Fibroblast of gingiva (primary cell): ENCODE measurements at regions not wholly inside any gene's neighbourhood (a gene's known extent, or its start where the extent isn't known, plus 50 kb on each side); places are given as distances from the start of the nearest gene placed in this dataset.
A peak's percentile ranks its signal among the peaks of the same experiment; 100 is the strongest.
"Not testable (repeated sequence)": the region's sequence is repeated elsewhere in the genome, so short reads cannot be mapped to it uniquely, and the experiment has no call there.

Source experiments
- DNase-seq: peaks from one replicate; pipeline ENCODE4 v3.0.0-alpha.2; 2011; ENCODE audit warnings: low read depth

- DNase-seq = no peak
These were observed 929.7 kb downstream of the PCDH7 start for GRCh38 chr4:31649878-31650277.

GRCh38 chr4:31651541-31651940 is 931.4 kb downstream of the PCDH7 start:
- DNase-seq = no peak

- no peak for DNase-seq
These were observed 935.2 kb downstream of the PCDH7 start for GRCh38 chr4:31655328-31655727.

DNA sequence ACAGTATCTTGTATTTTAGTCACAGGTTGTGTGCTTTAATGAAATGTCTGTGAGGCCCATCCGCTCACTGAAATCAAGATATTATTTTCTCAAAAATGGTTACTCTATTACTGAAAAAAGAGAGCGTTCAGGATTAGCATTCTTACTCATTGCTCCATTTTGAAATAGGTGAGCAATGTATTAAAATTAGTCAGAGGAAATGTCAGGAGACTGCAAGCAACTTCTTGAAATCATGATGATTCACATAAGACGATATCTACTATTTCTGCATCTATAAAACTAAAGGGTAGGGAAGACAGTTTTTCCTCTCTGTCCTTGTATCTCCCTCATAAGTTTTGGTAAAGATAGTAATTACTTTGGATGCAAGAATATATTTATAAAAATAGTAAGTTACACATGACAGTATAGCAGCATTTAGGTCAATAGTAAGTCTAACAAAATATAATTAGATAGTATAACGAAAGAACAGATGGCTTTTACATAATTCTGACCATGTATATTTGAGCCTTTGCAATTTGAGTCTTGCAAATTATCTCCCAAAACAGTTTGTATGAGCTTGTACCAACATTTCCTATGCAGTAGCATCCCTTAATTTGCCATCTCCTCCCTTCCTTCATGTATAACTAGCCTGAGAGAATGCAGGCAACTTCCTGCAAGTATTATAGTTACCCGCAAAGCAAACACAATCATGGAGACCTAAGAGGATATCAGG is 937.8 kb downstream of the PCDH7 start:
- no peak for DNase-seq

GRCh38 chr4:31660916-31661315 is 940.7 kb downstream of the PCDH7 start:
- no peak for DNase-seq

DNA sequence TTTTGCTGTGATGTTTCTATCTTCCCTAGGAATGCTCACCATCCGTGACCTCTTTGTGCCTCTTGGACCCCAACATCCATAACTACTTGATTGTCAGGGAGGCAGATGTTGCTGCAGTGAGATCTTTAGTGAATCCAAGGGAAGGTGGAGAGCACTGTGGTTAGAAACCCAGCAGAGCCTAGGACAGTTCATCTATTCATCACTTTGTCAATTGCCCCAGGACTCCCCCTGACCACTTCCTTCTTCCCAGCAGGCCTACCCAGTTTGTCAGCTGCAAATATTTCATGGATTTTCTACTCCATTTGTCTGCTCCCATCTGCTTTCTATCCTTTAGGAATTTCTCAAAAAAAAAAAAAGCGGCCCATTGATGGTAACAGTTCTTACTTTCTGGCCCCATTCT is 942.8 kb downstream of the PCDH7 start:
- no peak for DNase-seq

GRCh38 chr4:31667686-31668085 is 947.5 kb downstream of the PCDH7 start:
- DNase-seq = peak; percentile 14

- no peak for DNase-seq
These were observed 954.3 kb downstream of the PCDH7 start for GRCh38 chr4:31674313-31674947.

DNA sequence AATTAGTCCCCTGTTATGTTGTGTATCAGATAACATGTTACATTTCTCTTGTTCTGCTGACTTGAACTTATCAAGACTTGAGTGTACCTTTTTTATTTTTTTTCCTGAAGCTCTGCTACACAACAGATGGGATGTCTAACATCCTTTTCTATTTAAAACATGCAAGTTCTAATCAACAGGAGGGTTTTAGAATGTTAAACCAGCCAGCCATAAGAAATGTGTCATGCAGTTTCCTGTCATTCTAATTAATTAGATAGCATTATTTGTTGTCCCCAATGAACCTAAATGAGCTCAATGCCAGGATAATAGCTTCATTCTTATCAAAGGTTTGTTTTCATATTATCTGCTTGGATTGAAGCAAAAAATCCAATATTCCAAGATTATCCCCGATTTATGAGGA is 958.2 kb downstream of the PCDH7 start:
- no peak for DNase-seq

- no peak for DNase-seq
These were observed 962.6 kb downstream of the PCDH7 start for GRCh38 chr4:31682796-31683195.

DNA sequence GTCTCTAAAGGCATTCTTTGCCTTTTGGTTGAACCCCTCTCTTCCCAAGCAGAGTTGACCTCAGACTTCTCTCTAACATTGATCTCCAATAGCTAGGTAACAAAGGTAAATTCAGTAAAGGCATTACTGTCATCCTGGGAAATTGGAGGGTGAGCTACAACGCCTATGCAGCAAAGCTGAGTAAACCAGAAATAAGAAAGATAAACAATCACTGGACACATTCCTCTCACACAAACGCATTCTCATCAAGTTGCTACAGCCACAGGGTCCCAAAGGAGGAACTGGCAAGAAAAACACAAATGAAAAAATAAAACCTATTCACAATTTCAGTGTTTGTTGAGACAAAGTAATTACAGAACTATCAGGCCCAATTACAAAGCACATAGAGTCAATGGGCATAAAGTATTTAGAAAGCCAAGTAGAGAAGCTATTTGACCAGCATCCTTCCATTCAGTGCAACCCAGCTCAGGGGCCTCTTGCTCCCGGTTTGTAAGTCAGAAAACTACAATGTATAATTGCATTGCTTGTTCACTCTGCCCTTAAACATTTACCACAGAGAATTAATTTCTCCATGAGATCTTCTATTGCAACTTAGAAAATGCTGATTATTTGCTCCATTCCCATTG is 967.7 kb downstream of the PCDH7 start:
- no peak for DNase-seq

DNA sequence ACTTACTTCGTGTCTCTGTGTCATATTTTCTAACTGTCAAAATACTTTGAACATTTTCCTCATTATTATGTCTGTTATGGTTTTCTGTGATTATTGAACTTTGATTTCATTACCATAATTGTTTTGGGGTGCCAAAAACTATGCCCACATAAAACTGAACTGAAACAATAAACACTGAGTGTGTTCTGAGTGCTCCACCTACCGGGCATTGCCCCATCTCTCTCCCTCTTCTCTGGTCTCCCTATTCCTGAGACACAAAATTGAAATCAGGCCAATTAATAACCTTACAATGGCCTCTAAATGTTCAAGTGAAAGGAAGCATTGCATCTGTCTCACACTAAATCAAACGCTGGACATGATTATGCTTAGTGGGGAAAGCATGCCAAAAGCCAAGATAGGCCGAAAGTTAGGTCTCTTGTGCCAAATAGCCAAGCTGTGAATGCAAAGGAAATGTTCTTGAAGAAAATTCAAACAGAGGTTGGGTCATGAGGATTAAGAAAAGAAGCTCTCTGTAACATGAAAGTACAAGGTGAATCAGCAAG is 972.3 kb downstream of the PCDH7 start:
- no peak for DNase-seq

GRCh38 chr4:31701256-31701655 is 981.1 kb downstream of the PCDH7 start:
- no peak for DNase-seq

GRCh38 chr4:31702326-31702725 is 982.2 kb downstream of the PCDH7 start:
- DNase-seq = peak; percentile 47

GRCh38 chr4:31714238-31714637 is 994.1 kb downstream of the PCDH7 start:
- no peak for DNase-seq

DNA sequence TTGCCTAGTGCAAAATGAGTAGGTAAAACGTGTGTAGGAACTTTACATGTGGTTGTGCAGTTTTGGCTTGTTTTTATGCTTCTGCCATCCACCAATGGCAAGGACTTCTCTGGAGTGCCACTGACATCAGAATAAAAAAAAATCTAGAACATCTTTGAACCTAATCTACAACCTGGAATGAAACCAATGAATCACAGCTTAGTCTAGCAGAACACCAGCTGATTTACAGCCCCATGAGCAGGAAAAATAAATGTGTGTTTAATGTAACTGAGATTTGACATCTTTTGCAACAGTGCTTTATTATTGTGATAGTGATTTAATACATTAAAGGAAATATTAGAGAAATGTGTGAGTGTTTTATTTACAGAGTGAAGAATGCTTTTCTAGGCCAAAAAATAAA is 995.1 kb downstream of the PCDH7 start:
- DNase-seq = no peak

DNA sequence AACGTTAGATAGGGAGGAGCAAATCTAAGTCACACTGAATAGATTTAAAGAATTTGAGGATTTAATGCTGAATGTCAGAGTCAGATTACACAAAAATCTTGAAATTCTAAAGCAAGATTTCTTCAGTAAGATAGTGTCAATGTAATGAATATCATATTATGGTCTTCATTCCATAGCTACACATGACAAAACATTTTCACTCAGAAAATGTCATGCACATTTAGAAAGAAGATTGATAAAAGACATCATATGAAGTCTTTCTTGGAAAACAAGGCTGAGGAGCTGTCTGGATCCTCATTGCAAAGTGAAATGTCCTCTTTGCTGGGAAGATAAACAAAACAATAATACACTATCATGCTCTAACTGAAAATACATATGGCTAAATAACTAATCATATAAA is 1006.9 kb downstream of the PCDH7 start:
- no peak for DNase-seq

DNA sequence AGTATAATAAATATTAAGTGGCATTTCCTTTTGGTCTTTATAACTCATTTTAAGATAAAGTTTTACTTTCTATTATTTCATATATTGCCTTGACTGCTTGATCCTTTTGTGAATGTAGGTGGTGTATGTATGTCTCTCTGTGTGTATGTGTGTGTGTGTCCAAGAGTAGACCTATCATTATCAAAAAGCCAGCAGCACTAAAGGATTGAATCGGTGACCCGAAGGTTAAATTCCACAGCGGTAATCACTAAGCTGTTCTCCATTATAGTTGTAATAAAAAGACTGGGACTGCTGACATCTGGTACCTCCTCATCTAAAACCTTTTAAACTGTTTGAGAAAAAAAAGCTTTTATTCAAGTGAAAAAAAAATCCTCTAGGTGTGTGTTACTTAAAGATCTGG is 1014.8 kb downstream of the PCDH7 start:
- no peak for DNase-seq

DNA sequence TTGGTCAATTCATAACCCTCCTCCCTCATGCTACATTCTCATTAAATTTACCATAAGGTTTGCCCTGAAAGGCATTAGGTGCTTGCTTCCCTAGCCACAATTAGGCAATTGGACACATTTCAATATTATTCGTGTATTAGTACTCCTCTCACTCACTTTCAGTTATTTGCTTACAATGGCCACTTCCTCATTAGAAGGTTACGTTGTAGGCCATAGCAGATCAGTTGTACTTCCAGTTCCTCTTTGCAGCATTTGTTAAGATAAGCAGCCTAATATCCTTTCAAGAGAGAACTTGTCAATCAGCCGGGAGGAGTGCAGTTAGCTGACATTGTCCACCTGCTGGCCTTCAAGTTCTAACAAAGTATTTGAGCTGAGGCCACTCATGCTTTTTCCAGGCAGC is 1017.2 kb downstream of the PCDH7 start:
- no peak for DNase-seq

DNA sequence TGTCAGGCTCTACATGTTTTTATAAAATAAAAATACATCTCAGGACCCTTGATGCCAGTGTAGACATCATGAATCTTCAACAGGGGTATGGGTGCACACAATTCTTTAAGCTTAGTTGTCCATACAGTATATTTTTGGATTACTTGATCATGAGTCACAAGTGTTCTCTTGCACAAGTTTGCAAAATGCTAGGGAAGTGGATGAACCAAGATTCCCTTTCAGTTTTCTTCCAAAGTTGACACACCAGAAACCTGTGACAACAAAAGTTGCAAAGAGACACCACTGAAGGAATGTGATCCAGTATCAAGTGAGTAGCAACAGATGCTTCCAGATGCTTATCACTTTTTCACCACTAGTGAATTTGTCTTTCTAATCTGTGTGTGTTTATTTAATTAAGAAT is 1021.2 kb downstream of the PCDH7 start:
- no peak for DNase-seq

- DNase-seq = no peak
These were observed 1028.2 kb downstream of the PCDH7 start for GRCh38 chr4:31748382-31748781.

DNA sequence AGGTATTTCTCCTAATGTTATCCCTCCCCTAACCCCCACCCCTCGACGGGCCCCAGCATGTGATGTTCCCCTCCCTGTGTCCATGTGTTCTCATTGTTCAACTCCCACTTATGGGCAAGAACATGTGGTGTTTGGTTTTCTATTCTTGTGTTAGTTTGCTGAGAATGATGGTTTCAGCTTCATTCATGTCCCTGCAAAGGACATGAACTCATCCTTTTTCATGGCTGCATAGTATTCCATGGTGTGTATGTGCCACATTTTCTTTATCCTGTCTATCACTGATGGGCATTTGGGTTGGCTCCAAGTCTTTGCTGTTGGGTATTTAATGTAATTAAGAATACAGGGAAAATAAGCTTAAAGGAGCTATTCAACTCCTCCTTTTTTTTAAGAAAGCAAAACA is 1030.4 kb downstream of the PCDH7 start:
- DNase-seq = not testable (repeated sequence)

DNA sequence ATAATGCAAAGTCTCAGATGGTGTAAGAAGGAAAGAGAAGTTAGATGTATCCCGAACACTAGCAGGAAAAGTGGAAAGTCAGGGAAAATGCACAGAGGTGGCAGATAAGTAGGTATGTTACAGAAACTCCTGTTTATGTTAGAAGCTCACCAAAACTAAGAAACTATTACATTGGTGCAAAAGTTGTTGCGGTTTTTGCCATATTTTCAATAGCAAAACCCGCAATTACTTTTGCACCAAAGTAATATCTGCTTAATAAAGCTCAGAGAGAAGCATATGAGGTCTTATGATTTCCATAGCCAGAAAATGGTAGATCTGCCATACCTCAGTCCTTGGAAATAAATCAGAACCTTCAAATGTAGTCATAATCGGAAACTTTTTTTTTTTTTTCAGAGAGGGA is 1035.6 kb downstream of the PCDH7 start:
- DNase-seq = no peak
